GM21717 (cell line): ENCODE measurements at regions not wholly inside any gene's neighbourhood (a gene's known extent, or its start where the extent isn't known, plus 50 kb on each side); places are given as distances from the start of the nearest gene placed in this dataset.

ENCODE experiments used
- ATAC-seq: cut with Tn5 transposase; IDR thresholded peaks from one replicate; pipeline ENCODE4 v1.9.1; 2021; ENCODE audit warnings: mild to moderate bottlenecking, moderate library complexity; ENCODE audit not compliant: unreplicated experiment

GRCh38 chr22:47484960-47485569 lies 722.6 kb downstream of the TBC1D22A start:
- ATAC-seq: no peak

GRCh38 chr22:47476231-47476630 lies 713.8 kb downstream of the TBC1D22A start:
- no peak for ATAC-seq

GRCh38 chr22:47474895-47475294 lies 712.4 kb downstream of the TBC1D22A start:
- ATAC-seq: no peak

- no peak for ATAC-seq
These were observed 712.0 kb downstream of the TBC1D22A start for GRCh38 chr22:47474464-47474863.

GRCh38 chr22:47472636-47473035 lies 710.2 kb downstream of the TBC1D22A start:
- no peak for ATAC-seq

- no peak for ATAC-seq
These were observed 709.0 kb downstream of the TBC1D22A start for GRCh38 chr22:47471406-47471805.

- no peak for ATAC-seq
These were observed 703.4 kb downstream of the TBC1D22A start for GRCh38 chr22:47465809-47466208.

GRCh38 chr22:47465222-47465621 lies 702.8 kb downstream of the TBC1D22A start:
- ATAC-seq: no peak

- ATAC-seq: no peak
These were observed 700.8 kb downstream of the TBC1D22A start for GRCh38 chr22:47463220-47463619.

GRCh38 chr22:47460861-47461260 lies 698.4 kb downstream of the TBC1D22A start:
- no peak for ATAC-seq

- no peak for ATAC-seq
These were observed 697.7 kb downstream of the TBC1D22A start for GRCh38 chr22:47460176-47460575.

- ATAC-seq: no peak
These were observed 695.9 kb downstream of the TBC1D22A start for GRCh38 chr22:47458348-47458747.

- no peak for ATAC-seq
These were observed 695.3 kb downstream of the TBC1D22A start for GRCh38 chr22:47457509-47458300.

- ATAC-seq: no peak
These were observed 694.6 kb downstream of the TBC1D22A start for GRCh38 chr22:47457021-47457420.

- ATAC-seq: no peak
These were observed 693.6 kb downstream of the TBC1D22A start for GRCh38 chr22:47456031-47456430.

- ATAC-seq: no peak
These were observed 690.6 kb downstream of the TBC1D22A start for GRCh38 chr22:47453049-47453448.

- no peak for ATAC-seq
These were observed 689.7 kb downstream of the TBC1D22A start for GRCh38 chr22:47452184-47452583.

- no peak for ATAC-seq
These were observed 688.5 kb downstream of the TBC1D22A start for GRCh38 chr22:47450876-47451475.

- ATAC-seq: no peak
These were observed 687.2 kb downstream of the TBC1D22A start for GRCh38 chr22:47449508-47450270.

- no peak for ATAC-seq
These were observed 686.1 kb downstream of the TBC1D22A start for GRCh38 chr22:47448231-47449223.
